Stimulated activated naive CD8-positive, alpha-beta T cell treated with anti-CD3 and anti-CD28 coated beads, Interleukin-15, Interleukin-2, amounts not matched to agents 100 ng/mL and 50 ng/mL, for 24 hours (primary cell): ENCODE measurements at regions not wholly inside any gene's neighbourhood (a gene's known extent, or its start where the extent isn't known, plus 50 kb on each side); places are given as distances from the start of the nearest gene placed in this dataset.
"Not testable (repeated sequence)": the region's sequence is repeated elsewhere in the genome, so short reads cannot be mapped to it uniquely, and the experiment has no call there.

ENCODE experiments used
- H3K27ac Mint-ChIP-seq: one replicate; pipeline ENCODE4 v1.8.0; 2021; ENCODE audit warnings: mild to moderate bottlenecking, mixed read lengths
- H3K27me3 Mint-ChIP-seq: one replicate; pipeline ENCODE4 v1.8.0; 2021; ENCODE audit warnings: mixed read lengths
- H3K36me3 Mint-ChIP-seq: one replicate; pipeline ENCODE4 v1.8.0; 2021; ENCODE audit warnings: low read depth, mixed read lengths
- H3K4me1 Mint-ChIP-seq: one replicate; pipeline ENCODE4 v1.8.0; 2021; ENCODE audit warnings: low read depth, mixed read lengths
- H3K4me3 Mint-ChIP-seq: one replicate; pipeline ENCODE4 v1.8.0; 2021; ENCODE audit warnings: mild to moderate bottlenecking, mixed read lengths
- H3K9me3 Mint-ChIP-seq: one replicate; pipeline ENCODE4 v1.8.0; 2021; ENCODE audit warnings: mixed read lengths

DNA sequence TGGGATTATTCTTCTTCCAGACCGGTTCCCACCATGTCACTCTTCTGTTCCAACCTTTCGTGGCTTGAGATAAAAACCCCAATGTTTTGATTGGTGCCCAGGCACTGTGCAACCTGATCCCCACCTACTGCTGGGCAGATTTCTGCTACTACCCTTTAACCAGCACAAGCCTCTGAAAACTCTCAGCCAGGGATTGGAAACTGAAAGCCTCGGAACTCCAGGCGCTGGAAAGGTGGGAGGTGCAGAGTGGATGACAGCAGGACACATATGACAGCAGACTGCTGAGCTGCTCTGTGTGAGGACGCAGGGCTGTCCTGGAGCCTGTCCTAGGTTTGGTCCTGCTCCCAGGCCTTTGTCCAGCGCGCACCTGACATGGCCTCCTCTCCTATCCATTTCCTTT is 68.5 kb upstream of the GTF3A start:
- Mint-ChIP-seq H3K36me3 (no peaks in the 10 kb centered on the region), H3K4me1 (peaks cover 10% of the 10 kb centered on the region), H3K27ac (no peak overlapping the region), H3K4me3 (no peak overlapping the region), H3K9me3 (no peaks in the 10 kb centered on the region), H3K27me3 (peaks cover 14% of the 10 kb centered on the region)

DNA sequence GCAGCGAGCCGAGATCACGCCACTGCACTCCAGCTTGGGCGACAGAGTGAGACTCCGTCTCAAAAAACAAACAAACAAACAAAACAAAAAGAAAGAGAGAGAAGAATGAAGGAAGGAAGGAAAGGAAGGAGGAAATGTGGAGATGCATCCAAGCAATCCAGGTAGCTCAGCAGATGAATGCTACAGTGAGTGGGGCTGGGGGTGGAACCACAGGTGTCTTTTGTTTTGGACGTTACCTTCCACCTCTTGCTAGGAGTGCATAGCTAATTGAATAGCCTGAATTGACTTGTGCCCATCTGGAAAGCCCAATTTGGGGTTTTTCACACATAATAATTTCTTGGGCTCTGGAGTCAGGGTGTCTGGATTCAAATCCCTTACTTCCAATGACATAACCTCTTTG is 66.0 kb upstream of the GTF3A start:
- peaks cover 19% of the 10 kb centered on the region for H3K27me3 Mint-ChIP-seq
- no peak overlapping the region for H3K4me3 Mint-ChIP-seq
- peaks cover 4% of the 10 kb centered on the region for H3K4me1 Mint-ChIP-seq
- no peak overlapping the region for H3K27ac Mint-ChIP-seq
- H3K9me3 Mint-ChIP-seq = no peaks in the 10 kb centered on the region
- no peaks in the 10 kb centered on the region for H3K36me3 Mint-ChIP-seq

DNA sequence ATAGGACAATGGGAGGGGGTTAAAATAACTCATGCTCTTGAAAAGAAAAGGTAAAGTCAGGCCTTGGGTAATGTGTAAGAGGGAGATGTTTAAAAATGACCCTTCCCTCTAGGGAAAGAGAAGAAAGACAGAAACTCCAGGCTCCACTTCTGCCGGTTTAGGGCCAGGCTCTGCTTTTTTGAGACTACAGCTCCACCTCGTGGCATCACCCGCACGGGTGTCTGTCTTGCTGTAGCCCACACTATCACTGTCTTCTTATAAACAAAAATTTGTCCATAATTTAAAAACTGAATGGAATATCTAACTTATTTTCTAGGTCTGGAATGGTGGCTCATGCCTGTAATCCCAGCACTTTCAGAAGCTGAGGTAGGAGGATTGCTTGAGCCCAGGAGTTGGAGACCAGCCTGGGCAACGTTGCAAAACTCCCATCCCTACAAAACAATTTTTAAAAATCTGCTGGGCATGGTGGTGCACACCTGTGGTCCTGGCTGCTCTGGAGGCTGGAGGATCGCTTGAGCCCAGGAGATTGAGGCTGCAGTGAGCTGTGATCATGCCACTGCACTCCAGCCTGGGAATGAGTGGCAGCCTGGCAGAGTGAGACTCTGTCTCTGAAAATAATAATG is 65.1 kb upstream of the GTF3A start:
- Mint-ChIP-seq H3K4me1 (no peaks in the 10 kb centered on the region), H3K27me3 (peaks cover 19% of the 10 kb centered on the region)

DNA sequence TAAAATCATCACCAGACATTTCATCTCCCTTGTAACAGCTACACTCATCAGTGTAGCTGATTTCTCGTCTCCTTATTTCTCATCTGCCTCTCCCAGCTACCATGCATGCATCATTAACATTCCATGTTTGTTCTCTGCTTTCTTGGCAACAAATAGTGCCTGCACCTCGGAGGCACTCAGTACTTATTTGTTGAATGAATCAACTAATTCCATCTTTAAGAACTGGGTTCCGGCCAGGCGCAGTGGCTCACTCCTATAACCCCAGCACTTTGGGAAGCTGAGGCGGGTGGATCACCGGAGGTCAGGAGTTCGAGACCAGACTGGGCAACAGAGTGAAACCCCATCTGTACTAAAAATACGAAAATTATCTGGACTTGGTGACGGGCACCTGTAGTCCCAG is 63.9 kb upstream of the GTF3A start:
- H3K27ac Mint-ChIP-seq = no peak overlapping the region
- H3K4me3 Mint-ChIP-seq = no peak overlapping the region
- no peaks in the 10 kb centered on the region for H3K9me3 Mint-ChIP-seq
- H3K27me3 Mint-ChIP-seq = peaks cover 19% of the 10 kb centered on the region
- no peaks in the 10 kb centered on the region for H3K4me1 Mint-ChIP-seq
- no peaks in the 10 kb centered on the region for H3K36me3 Mint-ChIP-seq

More for the DNA sequence above, 65.1 kb upstream of the GTF3A start:
- H3K36me3 Mint-ChIP-seq = no peaks in the 10 kb centered on the region
- H3K9me3 Mint-ChIP-seq = no peaks in the 10 kb centered on the region
- H3K27ac Mint-ChIP-seq = no peak overlapping the region
- no peak overlapping the region for H3K4me3 Mint-ChIP-seq

DNA sequence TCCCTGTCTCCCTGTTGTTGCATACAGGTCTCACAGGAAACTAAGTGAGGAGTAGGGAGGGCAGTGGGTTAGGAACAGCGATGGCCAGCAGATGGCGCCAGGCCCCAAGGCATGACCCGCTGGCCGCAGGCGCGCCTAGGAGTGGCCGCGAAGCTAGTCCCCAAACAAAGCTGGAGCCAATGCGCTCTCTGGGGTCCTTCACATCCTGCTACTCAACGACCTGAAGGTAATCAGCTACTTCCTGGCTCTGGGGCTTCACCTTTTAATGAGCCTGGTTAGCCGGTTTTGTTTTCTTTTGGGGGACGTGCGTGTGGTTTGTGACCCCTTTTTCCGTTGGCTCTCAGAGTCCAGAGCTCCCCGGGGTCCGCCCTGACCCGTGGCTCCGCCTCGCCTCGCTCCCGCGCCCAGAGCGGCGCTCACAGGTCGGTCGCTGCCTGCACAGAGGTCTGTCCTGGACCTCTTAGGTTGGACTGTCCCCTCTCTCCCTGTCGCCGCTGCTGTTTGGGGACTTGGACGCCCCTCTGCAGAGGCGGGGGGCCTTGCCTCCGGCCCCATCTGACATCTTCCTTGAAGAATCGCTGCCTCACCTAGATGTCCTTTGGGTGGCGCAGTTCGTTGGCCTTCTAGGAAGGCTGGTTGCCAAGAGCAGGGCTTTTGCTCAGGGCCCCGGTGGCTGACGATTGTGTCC is 62.2 kb upstream of the GTF3A start:
- no peaks in the 10 kb centered on the region for H3K36me3 Mint-ChIP-seq
- peak overlapping the region; percentile 26 for H3K4me3 Mint-ChIP-seq
- H3K9me3 Mint-ChIP-seq = no peaks in the 10 kb centered on the region
- H3K4me1 Mint-ChIP-seq = no peaks in the 10 kb centered on the region
- H3K27me3 Mint-ChIP-seq = peaks cover 24% of the 10 kb centered on the region
- no peak overlapping the region for H3K27ac Mint-ChIP-seq

DNA sequence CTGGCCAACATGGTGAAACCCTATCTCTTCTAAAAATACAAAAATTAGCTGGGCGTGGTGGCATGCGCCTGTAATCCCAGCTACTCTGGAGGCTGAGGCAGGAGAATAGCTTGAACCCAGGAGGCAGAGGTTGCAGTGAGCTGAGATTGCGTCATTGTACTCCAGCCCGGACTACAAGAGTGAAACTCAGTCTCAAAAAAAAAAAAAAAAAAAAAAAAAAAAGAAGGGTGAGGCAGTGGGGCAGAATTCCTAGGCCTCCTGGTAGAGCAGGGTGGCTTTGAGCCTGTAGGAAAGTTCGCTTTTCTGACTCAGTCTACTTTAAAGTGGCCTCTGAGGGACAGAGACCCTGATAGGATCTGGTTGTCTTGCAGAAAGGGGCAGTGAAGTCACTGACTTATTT is 60.8 kb upstream of the GTF3A start:
- not testable (repeated sequence) for H3K36me3 Mint-ChIP-seq

DNA sequence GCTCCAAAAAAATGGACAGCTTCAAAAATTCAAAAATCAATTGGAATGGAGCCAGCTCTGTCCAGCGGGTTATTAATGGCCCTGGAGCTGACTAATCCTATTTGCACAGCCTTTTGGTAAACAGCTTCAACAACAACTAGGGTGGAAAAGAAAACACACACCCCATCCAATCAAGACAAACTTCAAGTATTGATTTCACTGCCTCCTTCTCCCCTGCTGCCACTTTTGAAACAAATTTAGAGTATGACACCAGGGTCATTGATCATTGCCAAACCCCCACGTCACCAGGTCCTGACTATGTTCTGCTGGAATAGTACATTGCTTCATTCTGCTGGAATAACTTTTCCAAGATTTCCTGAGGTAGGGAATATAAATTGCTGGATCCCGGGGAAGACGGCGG is 56.8 kb upstream of the GTF3A start:
- Mint-ChIP-seq H3K4me1 (no peaks in the 10 kb centered on the region), H3K27ac (no peak overlapping the region), H3K27me3 (peaks cover 24% of the 10 kb centered on the region), H3K9me3 (no peaks in the 10 kb centered on the region), H3K36me3 (no peaks in the 10 kb centered on the region), H3K4me3 (no peak overlapping the region)

More for the DNA sequence above, 60.8 kb upstream of the GTF3A start:
- not testable (repeated sequence) for H3K9me3 Mint-ChIP-seq, H3K4me1 Mint-ChIP-seq, H3K27ac Mint-ChIP-seq, H3K4me3 Mint-ChIP-seq
- peaks cover 30% of the 10 kb centered on the region for H3K27me3 Mint-ChIP-seq

DNA sequence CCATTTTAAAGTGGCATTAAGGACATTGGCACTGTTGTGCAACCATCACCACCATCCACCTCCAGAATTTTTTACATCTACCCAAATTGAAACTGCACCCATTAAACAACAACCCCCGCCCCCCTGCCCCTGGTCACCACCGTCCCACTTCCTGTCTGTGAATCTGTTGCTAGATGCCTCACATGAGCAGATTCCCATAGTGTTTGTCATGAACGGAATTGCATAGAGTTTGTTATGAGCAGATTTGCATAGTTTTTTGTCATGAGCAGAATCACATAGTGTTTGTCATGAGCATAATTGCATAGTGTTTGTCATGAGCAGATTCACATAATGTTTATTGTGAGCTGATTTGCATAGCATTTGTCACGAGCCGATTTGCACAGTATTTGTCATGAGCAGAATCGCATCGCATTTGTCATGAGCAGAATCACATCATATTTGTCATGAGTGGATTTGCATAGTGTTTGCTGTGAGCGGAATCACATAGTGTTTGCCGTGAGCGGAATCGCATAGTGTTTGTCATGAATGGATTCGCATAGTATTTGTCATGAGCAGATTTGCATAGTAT is 54.0 kb upstream of the GTF3A start:
- no peak overlapping the region for H3K27ac Mint-ChIP-seq
- H3K9me3 Mint-ChIP-seq = no peaks in the 10 kb centered on the region
- no peaks in the 10 kb centered on the region for H3K4me1 Mint-ChIP-seq
- no peak overlapping the region for H3K4me3 Mint-ChIP-seq
- H3K27me3 Mint-ChIP-seq = peaks cover 27% of the 10 kb centered on the region
- H3K36me3 Mint-ChIP-seq = no peaks in the 10 kb centered on the region

DNA sequence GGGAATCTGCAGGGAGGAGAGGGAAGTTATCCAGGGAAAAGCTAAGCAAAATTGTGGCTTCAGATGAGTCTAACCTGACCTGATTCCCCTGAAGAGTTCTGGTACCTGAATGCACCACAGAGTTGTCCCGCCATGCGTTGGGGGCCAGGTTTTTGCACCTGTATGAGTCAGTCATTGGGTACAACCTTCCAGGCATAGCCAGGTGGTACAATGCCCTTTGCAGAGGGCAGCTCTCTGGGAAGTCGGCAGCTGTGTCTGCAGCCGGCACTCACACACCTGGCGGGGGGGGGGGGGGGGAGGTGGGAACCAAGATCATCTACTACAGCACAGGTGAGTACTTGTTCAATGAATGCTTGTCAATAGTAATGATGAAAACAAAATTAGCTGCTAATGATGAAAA is 52.5 kb upstream of the GTF3A start:
- H3K27ac Mint-ChIP-seq = no peak overlapping the region
- H3K9me3 Mint-ChIP-seq = no peaks in the 10 kb centered on the region

DNA sequence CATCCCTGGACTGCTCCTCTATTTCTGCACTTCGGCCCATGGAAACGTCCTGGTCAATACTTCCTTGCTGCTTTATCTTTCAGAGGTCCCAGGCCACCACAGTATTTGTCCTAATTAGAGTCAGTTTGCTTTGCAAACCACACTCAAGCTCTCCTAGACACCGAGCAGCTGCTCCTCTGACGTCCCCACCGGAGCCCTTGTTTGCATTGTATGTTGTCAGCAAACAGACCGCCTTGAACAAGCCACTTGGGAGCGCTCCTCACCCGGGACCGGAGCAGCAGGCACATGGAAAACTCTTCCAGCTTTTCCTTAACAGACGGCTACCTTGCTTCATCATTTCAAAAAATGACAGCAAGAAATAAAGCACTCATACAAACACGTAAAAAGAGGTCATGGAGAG is 51.5 kb upstream of the GTF3A start:
- Mint-ChIP-seq H3K36me3 (no peaks in the 10 kb centered on the region), H3K4me1 (no peaks in the 10 kb centered on the region), H3K4me3 (no peak overlapping the region), H3K27ac (no peak overlapping the region), H3K9me3 (no peaks in the 10 kb centered on the region), H3K27me3 (peaks cover 14% of the 10 kb centered on the region)

More for the DNA sequence above, 52.5 kb upstream of the GTF3A start:
- H3K36me3 Mint-ChIP-seq = no peaks in the 10 kb centered on the region
- peaks cover 23% of the 10 kb centered on the region for H3K27me3 Mint-ChIP-seq
- H3K4me3 Mint-ChIP-seq = no peak overlapping the region
- no peaks in the 10 kb centered on the region for H3K4me1 Mint-ChIP-seq

DNA sequence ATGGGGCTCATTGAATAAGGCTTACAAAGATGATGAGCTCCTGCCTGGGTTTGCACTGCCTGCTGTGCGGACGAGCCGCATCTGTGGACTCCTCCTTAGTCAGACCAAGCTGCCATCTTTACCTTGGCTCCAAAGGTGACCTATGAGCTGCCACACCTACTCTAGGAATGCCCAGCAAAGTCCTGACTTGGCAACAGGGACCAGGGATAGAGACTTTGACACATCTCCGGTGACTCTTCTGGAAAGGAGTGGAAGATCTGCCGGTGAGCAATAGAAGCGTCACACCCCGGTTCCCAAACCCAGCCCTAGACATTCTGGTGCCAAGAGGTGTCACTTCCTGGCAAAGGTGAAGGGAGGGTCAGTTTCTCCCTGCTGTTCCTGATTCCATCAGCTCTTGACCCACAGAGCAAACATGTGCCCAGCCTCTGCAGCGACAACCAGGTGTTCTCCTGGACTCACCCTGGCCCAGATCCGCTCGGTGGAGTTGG is 50.2 kb upstream of the GTF3A start:
- H3K9me3 Mint-ChIP-seq = no peaks in the 10 kb centered on the region
- no peaks in the 10 kb centered on the region for H3K4me1 Mint-ChIP-seq
- H3K27me3 Mint-ChIP-seq = peaks cover 12% of the 10 kb centered on the region
- H3K4me3 Mint-ChIP-seq = no peak overlapping the region
- no peaks in the 10 kb centered on the region for H3K36me3 Mint-ChIP-seq
- no peak overlapping the region for H3K27ac Mint-ChIP-seq
